HEK293T (cell line): ENCODE measurements at regions not wholly inside any gene's neighbourhood (a gene's known extent, or its start where the extent isn't known, plus 50 kb on each side); places are given as distances from the start of the nearest gene placed in this dataset.
"Not testable (repeated sequence)": the region's sequence is repeated elsewhere in the genome, so short reads cannot be mapped to it uniquely, and the experiment has no call there.

ENCODE experiments used
- CTCF ChIA-PET: fragments of 350-600 bp; formaldehyde crosslinking; extraction: SDS; loops from one replicate; lab custom pipeline; 2021; ENCODE audit warnings: antibody characterized with exemption, inconsistent platforms; lab: Yijun Ruan, JAX
- POLR2A ChIA-PET: fragments of 350-600 bp; formaldehyde crosslinking; extraction: SDS; loops from one replicate; lab custom pipeline; 2020; ENCODE audit warnings: antibody characterized with exemption, inconsistent platforms; lab: Yijun Ruan, JAX
- DNase-seq: peaks from one replicate; pipeline ENCODE4 v3.0.0; 2012; ENCODE audit warnings: mixed read lengths; ENCODE audit errors: extremely low spot score
- ARNT ChIP-seq: fragments of 450-650 bp; IDR thresholded peaks from 2 replicates; pipeline ENCODE4 v1.6.1; 2017; ENCODE audit warnings: mild to moderate bottlenecking
- BHLHE40 ChIP-seq: fragments of 450-650 bp; IDR thresholded peaks from 2 replicates; pipeline ENCODE4 v1.6.1; 2016; ENCODE audit warnings: mild to moderate bottlenecking, moderate library complexity, borderline replicate concordance
- CTBP1 ChIP-seq: fragments of 450-650 bp; IDR thresholded peaks from 2 replicates; pipeline ENCODE4 v1.6.1; 2016; ENCODE audit warnings: borderline replicate concordance
- ELF4 ChIP-seq: fragments of 450-650 bp; IDR thresholded peaks from 2 replicates; pipeline ENCODE4 v1.6.1; 2017; ENCODE audit warnings: antibody characterized with exemption
- FOXA1 ChIP-seq: fragments of 450-650 bp; IDR thresholded peaks from 2 replicates; pipeline ENCODE4 v1.6.1; 2016; ENCODE audit warnings: mild to moderate bottlenecking
- FOXK2 ChIP-seq: fragments of 450-650 bp; IDR thresholded peaks from 2 replicates; pipeline ENCODE4 v1.6.1; 2016; ENCODE audit warnings: mild to moderate bottlenecking
- FOXM1 ChIP-seq: fragments of 450-650 bp; IDR thresholded peaks from 2 replicates; pipeline ENCODE4 v1.6.1; 2017; ENCODE audit warnings: mild to moderate bottlenecking, borderline replicate concordance
- HDGF ChIP-seq: fragments of 450-650 bp; IDR thresholded peaks from 2 replicates; pipeline ENCODE4 v1.6.1; 2017; ENCODE audit warnings: antibody characterized with exemption, borderline replicate concordance
- L3MBTL2 ChIP-seq: fragments of 450-650 bp; conservative IDR thresholded peaks from 2 replicates; pipeline ENCODE4 v1.6.1; 2016; ENCODE audit warnings: mild to moderate bottlenecking
- LEF1 ChIP-seq: fragments of 450-650 bp; IDR thresholded peaks from 2 replicates; pipeline ENCODE4 v1.6.1; 2017; ENCODE audit warnings: mild to moderate bottlenecking, borderline replicate concordance
- NFRKB ChIP-seq: fragments of 450-650 bp; IDR thresholded peaks from 2 replicates; pipeline ENCODE4 v1.6.1; 2016; ENCODE audit warnings: mild to moderate bottlenecking, moderate library complexity
- SP1 ChIP-seq: fragments of 450-650 bp; IDR thresholded peaks from 2 replicates; pipeline ENCODE4 v1.6.1; 2017
- SUZ12 ChIP-seq: fragments of 450-650 bp; IDR thresholded peaks from 2 replicates; pipeline ENCODE4 v1.6.1; 2016; ENCODE audit warnings: mild to moderate bottlenecking
- TARDBP ChIP-seq: fragments of 450-650 bp; IDR thresholded peaks from 2 replicates; pipeline ENCODE4 v1.6.1; 2016
- ZNF384 ChIP-seq: fragments of 450-650 bp; IDR thresholded peaks from 2 replicates; pipeline ENCODE4 v1.6.1; 2016
- TF ChIP-seq, protein P1 (sequence below): fragments of 450-650 bp; IDR thresholded peaks from 2 replicates; pipeline ENCODE4 v1.6.1; 2016

DNA sequence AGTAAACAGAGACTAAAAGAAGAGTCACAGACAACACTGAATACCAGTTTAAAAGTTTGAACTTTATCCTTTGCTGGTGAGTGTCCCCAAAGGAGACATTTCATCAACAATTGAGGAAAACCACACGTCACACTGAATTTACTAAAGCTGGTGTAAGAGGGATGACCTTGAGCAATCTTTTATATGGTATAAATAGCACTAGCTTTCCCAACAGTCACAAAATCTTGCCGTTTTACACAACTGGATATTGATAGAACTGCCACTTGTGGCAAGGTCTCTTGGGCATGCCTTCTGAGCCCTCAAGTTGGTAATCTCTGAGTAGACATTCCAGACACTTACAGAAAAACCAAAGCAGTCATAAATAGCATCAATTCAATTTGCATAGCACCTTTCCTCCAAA, 311.5 kb upstream of the TARS1 start:
- CTCF ChIA-PET = no interaction called here
- DNase-seq = no peak
- TF ChIP-seq ELF4 = no peak
- TF ChIP-seq ARNT = no peak
- TF ChIP-seq FOXK2 = no peak
- no peak for TF ChIP-seq TARDBP
- no peak for TF ChIP-seq LEF1
- TF ChIP-seq, protein P1, sequence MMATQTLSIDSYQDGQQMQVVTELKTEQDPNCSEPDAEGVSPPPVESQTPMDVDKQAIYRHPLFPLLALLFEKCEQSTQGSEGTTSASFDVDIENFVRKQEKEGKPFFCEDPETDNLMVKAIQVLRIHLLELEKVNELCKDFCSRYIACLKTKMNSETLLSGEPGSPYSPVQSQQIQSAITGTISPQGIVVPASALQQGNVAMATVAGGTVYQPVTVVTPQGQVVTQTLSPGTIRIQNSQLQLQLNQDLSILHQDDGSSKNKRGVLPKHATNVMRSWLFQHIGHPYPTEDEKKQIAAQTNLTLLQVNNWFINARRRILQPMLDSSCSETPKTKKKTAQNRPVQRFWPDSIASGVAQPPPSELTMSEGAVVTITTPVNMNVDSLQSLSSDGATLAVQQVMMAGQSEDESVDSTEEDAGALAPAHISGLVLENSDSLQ = no peak
- no peak for TF ChIP-seq SP1
- TF ChIP-seq FOXA1 = no peak
- TF ChIP-seq L3MBTL2 = no peak
- no peak for TF ChIP-seq NFRKB
- TF ChIP-seq FOXM1 = no peak
- POLR2A ChIA-PET = no interaction called here

DNA sequence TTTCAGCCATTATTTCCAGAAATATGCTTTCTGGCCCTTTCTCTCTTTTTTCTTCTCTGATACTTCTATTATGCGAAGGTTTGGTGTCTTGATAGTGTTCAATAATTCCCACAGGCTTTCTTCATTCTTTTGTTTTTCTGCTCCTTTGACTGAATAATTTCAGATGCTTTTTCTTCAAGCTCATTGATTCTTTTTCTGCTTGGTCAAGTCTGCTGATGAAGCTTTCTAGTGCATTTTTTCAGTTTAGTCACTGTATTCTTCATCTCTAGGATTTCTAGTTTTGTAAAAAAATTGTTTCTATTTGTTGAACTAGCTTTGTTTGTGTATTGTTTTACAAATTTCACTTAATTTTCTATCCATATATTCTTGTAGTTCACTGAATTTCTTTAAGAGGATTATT, 304.0 kb upstream of the TARS1 start:
- CTCF ChIA-PET = no interaction called here
- DNase-seq = no peak
- POLR2A ChIA-PET = no interaction called here
- TF ChIP-seq TARDBP (no peak), HDGF (no peak), ARNT (no peak), SP1 (no peak), FOXM1 (no peak), ZNF384 (no peak), BHLHE40 (no peak), L3MBTL2 (no peak), ELF4 (no peak), FOXA1 (no peak), SUZ12 (no peak), CTBP1 (no peak)
- TF ChIP-seq, protein P1 = no peak

DNA sequence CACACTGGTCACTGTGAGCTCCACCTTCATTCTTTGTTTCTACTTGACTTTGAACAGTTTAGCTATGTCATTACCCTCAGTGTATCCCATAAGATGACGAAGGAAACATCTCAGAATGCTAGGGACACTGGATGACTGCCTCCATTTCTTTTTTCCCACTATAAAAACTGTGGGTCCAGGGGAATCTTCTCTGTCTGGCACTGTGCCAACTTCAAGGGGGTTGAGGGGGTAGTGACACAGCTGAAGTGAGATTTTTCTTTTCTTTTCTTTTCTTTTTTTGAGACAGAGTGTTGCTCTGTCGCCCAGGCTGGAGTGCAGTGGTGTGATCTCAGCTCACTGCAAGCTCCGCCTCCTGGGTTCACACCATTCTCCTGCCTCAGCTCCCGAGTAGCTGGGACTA, 302.6 kb upstream of the TARS1 start:
- DNase-seq, POLR2A ChIA-PET, CTCF ChIA-PET: not testable (repeated sequence)

DNA sequence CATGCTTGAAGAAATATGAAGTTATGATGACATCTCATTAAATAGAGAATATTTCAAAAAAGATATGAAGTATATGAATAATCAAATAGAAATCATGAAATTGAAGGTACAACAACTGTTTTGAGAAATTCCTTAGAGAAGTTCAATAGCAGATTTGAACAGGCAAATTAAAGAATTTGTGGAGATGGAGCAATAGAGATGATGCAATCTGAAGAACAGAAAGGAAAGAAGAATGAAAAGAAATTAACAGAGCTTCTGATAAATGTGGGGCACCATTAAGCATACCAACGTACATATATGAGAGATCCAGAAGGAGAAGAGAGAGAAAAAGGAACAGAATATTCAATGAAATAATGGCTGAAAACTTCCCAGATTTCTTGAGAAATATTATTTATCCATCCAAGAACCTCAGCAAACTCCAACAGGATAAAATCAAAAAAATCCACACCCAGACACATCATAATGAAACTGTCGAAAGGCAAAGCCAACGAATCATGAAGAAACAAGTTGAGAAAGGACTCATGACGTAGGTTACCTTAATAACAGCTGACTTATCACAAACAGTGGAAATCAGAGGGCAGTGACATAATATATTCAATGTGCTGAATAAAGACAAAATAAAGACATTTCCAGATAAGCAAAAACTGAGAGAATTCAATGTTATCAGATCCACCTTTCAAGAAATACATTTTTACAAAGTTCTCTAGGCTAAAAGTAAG, 297.2 kb upstream of the TARS1 start:
- TF ChIP-seq ZNF384 = no peak
- no peak for DNase-seq
- ChIA-PET CTCF (no interaction called here), POLR2A (no interaction called here)

DNA sequence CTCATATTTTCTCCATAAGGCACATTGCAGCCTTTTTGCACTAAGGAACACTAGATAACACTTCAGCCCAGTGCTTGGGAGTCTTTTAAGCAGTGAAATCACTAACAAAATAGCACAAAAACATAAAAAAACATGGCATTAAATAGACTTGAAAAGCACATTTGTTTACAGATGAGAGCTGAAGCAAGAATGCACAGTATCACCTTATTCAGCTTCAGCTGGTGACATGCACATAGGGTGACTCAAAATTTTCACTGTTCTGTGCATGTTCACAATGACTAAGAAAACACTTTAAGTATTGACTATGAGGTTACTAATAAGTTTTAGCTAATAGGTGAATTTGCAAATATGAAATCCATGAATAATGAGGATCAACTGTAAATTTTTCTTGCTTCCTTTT, 293.9 kb upstream of the TARS1 start:
- TF ChIP-seq, protein P1 = no peak
- no peak for TF ChIP-seq FOXK2
- no peak for TF ChIP-seq ARNT
- TF ChIP-seq BHLHE40 = no peak
- no peak for TF ChIP-seq TARDBP
- no peak for TF ChIP-seq L3MBTL2
- TF ChIP-seq ELF4 = no peak
- no peak for TF ChIP-seq FOXM1
- TF ChIP-seq ZNF384 = no peak
- no peak for TF ChIP-seq SUZ12
- no peak for TF ChIP-seq FOXA1
- no peak for TF ChIP-seq LEF1
- no peak for TF ChIP-seq SP1
- no peak for TF ChIP-seq HDGF
- TF ChIP-seq CTBP1 = no peak
- ChIA-PET POLR2A (no interaction called here), CTCF (interaction anchor here (0.6 kb wide), 1 partner anchor 358 kb away, joined by 3 read pairs; no protein-coding TSS in a partner anchor)
- no peak for DNase-seq

DNA sequence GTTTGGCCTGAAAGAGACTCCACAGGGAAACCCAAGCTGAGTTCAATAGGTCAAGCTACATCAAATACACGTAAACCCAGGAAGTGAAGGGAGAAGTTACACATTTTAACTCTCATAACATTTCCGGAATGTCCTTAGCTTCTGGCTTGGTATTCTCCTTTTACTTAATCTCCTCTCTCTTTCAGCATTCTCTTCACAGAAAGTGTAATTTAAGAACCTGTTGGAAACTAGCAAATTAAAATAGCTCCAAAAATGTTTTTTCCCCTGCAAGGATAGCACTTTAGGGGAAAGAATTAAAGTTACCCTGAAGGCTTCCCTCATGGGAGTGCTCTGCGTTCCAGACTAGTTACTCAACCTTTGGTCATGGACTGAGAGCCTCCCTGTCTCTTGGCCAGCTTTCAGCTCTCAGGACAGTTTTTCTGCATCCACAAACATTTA, 292.7 kb upstream of the TARS1 start:
- no peak for DNase-seq
- ChIA-PET CTCF (no interaction called here), POLR2A (no interaction called here)
- TF ChIP-seq TARDBP (no peak), ZNF384 (no peak), CTBP1 (no peak), FOXK2 (no peak), FOXA1 (no peak), NFRKB (no peak), SP1 (no peak), L3MBTL2 (no peak), HDGF (no peak), SUZ12 (no peak), BHLHE40 (no peak), FOXM1 (no peak), ARNT (no peak), LEF1 (no peak), ELF4 (no peak)
- TF ChIP-seq, protein P1 = no peak
